Breast epithelium (tissue), 4 donors: ENCODE measurements at regions not wholly inside any gene's neighbourhood (a gene's known extent, or its start where the extent isn't known, plus 50 kb on each side); places are given as distances from the start of the nearest gene placed in this dataset.
"Not testable (repeated sequence)": the region's sequence is repeated elsewhere in the genome, so short reads cannot be mapped to it uniquely, and the experiment has no call there.

ENCODE experiments used
- DNase-seq, 2 donors: peaks; one replicate each; pipeline ENCODE4 v3.0.0-alpha.2; 2019; ENCODE audit warnings: low spot score in 2 of 2
- H3K27ac ChIP-seq, 2 donors: fragments of 200-600 bp; sonication (generic) in 1 of 2; one replicate each; pipeline ENCODE4 v1.5.1; 2016 to 2019; ENCODE audit warnings: mild to moderate bottlenecking in 1 of 2
- H3K27me3 ChIP-seq, 2 donors: fragments of 200-600 bp; sonication (generic) in 1 of 2; one replicate each; pipeline versions ENCODE4 v1.5.1 to v1.6.0; 2017 to 2019; ENCODE audit warnings: control low read depth in 1 of 2, mild to moderate bottlenecking in 1 of 2
- H3K36me3 ChIP-seq: fragments of 200-600 bp; one replicate; pipeline ENCODE4 v1.5.1; 2019
- H3K4me1 ChIP-seq, 2 donors: fragments of 200-600 bp; sonication (generic); one replicate each; pipeline ENCODE4 v1.5.1; 2016 to 2019; ENCODE audit warnings: control low read depth in 1 of 2
- H3K4me3 ChIP-seq, 3 donors: fragments of 200-600 bp; sonication (generic); 1 replicate in 2 of 3; 2 replicates in 1 of 3; pipeline ENCODE4 v1.5.1; 2016 to 2019; ENCODE audit warnings: mild to moderate bottlenecking in 3 of 3, moderate library complexity in 2 of 3
- H3K9me3 ChIP-seq, 2 donors: fragments of 200-600 bp; sonication (generic) in 1 of 2; one replicate each; pipeline ENCODE4 v1.5.1; 2016 to 2019; ENCODE audit warnings: control low read depth in 1 of 2
- intact Hi-C: fragments of 100-400 bp; cut with DNase I; formaldehyde crosslinking; loops from one replicate; pipeline ENCODE4 v1.15.1; 2023; ENCODE audit warnings: low total_unique reads

- H3K4me3 ChIP-seq, H3K36me3 ChIP-seq, H3K9me3 ChIP-seq, H3K27me3 ChIP-seq, intact Hi-C loops, H3K27ac ChIP-seq, DNase-seq, H3K4me1 ChIP-seq: not testable (repeated sequence)
Measured at GRCh38 chr9:63333083-63333482, 1951.9 kb downstream of the FOXD4L5 start.

GRCh38 chr9:63328313-63328712 is 1956.7 kb downstream of the FOXD4L5 start:
- not testable (repeated sequence) for H3K27me3 ChIP-seq

DNA sequence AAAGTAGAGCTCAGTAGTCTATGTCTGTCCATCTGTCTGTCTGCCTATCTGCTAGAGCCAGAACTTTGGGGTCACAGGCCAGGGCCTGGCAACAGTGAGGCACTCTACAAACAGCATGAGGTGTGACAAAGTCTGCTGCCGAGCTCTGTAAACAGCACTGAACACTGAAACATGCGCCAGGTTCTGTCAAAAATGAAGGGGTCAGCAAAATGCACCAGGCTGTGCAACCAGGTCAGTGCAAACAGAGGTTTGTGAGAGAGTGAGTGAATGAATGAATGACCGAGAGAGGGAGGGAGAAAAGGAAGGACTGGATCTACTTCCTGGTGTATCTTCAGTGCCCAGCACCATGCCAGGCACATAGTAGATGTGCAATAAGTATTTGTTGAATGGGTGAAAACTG is 1957.8 kb downstream of the FOXD4L5 start:
- H3K9me3 ChIP-seq, H3K4me3 ChIP-seq, H3K27me3 ChIP-seq, H3K27ac ChIP-seq, DNase-seq, H3K36me3 ChIP-seq, intact Hi-C loops, H3K4me1 ChIP-seq: not testable (repeated sequence)

More at GRCh38 chr9:63328313-63328712, 1956.7 kb downstream of the FOXD4L5 start:
- H3K9me3 ChIP-seq, intact Hi-C loops, H3K36me3 ChIP-seq, DNase-seq, H3K27ac ChIP-seq, H3K4me3 ChIP-seq, H3K4me1 ChIP-seq: not testable (repeated sequence)

DNA sequence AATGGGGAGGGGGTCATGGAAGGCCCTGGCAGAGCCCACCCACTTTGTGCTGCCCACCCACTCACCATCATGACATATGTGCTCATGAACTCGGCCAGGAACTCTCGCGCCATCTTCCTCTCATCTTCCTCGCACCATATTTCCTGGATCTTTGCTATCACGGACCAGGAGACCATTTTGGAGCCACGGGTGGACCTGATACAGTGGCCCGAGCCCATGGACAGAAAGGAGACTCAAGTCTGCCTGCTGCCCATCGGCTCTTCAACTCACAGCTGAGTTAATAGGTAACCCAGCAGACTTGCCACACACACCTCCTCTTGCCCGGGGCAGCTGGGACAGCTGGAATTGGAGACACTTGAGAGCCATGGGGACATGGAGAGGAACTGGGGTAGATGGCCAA is 1958.3 kb downstream of the FOXD4L5 start:
- H3K9me3 ChIP-seq, H3K4me1 ChIP-seq, intact Hi-C loops, H3K27me3 ChIP-seq, H3K4me3 ChIP-seq, H3K27ac ChIP-seq, DNase-seq, H3K36me3 ChIP-seq: not testable (repeated sequence)

- H3K27me3 ChIP-seq, H3K27ac ChIP-seq, intact Hi-C loops: not testable (repeated sequence)
Measured at GRCh38 chr9:63325696-63326095, 1959.3 kb downstream of the FOXD4L5 start.

DNA sequence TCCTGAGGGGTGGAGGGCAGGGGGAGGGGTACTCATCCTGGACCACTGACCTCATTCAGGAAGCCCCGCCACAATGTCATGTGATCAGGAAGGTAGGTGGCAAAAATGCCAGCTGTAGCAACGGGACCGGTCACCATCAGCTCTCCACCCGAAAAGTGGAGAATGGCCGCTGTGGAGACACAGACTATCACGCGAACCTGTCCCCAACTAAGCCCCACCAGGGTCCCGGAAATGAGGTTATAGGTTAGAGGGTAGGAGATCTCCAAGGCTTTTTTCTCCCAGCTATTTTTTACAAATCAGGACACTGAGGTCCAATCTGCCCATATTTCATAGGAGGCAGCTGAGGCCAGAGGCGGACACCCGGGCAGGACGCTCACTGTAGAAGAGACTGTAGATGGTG is 1966.9 kb downstream of the FOXD4L5 start:
- H3K4me3 ChIP-seq, intact Hi-C loops, H3K27ac ChIP-seq, DNase-seq, H3K9me3 ChIP-seq, H3K27me3 ChIP-seq, H3K36me3 ChIP-seq, H3K4me1 ChIP-seq: not testable (repeated sequence)

More at GRCh38 chr9:63325696-63326095, 1959.3 kb downstream of the FOXD4L5 start:
- not testable (repeated sequence) for H3K4me1 ChIP-seq, H3K36me3 ChIP-seq, DNase-seq, H3K4me3 ChIP-seq, H3K9me3 ChIP-seq

DNA sequence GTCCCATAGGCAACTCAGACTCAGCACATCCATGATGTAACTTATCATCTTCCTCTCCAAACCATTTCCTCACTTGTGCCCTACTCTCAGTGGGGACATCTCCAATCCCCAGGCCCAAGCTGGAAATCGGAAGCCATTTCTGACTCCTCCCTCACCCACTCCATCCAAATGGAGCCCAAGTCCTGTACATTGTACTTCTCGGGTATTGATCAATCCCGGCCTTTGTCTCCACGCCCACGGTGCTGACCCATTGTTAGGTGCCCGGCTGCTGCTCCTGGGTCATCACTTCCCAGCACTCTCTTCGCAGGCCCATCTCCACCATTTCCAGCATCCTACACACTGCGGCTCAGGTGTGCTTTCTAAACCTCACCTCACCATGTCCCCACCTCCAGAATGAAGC is 1969.6 kb downstream of the FOXD4L5 start:
- H3K27ac ChIP-seq, H3K36me3 ChIP-seq, H3K4me1 ChIP-seq, H3K27me3 ChIP-seq, DNase-seq, intact Hi-C loops, H3K4me3 ChIP-seq, H3K9me3 ChIP-seq: not testable (repeated sequence)

DNA sequence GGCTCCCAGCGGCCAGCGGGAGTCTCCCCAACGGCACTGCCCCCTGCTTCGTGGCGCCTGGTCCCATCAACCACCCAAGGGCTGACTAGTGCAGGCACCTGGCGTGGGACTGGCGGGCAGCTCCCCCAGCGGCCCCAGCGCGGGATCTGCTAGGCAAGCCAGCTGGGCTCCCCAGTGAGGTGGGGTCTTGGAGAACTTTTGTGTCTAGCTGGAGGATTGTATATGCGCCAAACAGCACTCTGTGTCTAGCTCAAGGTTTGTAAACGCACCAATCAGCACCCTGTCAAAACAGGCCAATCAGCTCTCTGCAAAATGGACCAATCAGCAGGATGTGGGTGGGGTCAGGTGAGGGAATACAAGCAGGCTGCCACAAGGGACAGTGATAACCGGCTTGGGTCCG is 1988.2 kb downstream of the FOXD4L5 start:
- H3K27ac ChIP-seq, intact Hi-C loops, DNase-seq, H3K4me1 ChIP-seq, H3K27me3 ChIP-seq, H3K4me3 ChIP-seq, H3K9me3 ChIP-seq, H3K36me3 ChIP-seq: not testable (repeated sequence)

- H3K36me3 ChIP-seq, H3K27ac ChIP-seq, H3K4me1 ChIP-seq, intact Hi-C loops, H3K9me3 ChIP-seq, H3K27me3 ChIP-seq, H3K4me3 ChIP-seq: not testable (repeated sequence)
- DNase-seq = peak in 1 of 2 donors; percentile 15
Measured at GRCh38 chr9:63296366-63296765, 1988.6 kb downstream of the FOXD4L5 start.

- H3K4me1 ChIP-seq, DNase-seq, H3K27me3 ChIP-seq, intact Hi-C loops, H3K9me3 ChIP-seq, H3K36me3 ChIP-seq, H3K4me3 ChIP-seq, H3K27ac ChIP-seq: not testable (repeated sequence)
Measured at GRCh38 chr9:63289971-63290370, 1995.0 kb downstream of the FOXD4L5 start.
